ENCODE measurements at regions not wholly inside any gene's neighbourhood (a gene's known extent, or its start where the extent isn't known, plus 50 kb on each side); places are given as distances from the start of the nearest gene placed in this dataset.

GRCh38 chr5:123263859-123264258 is 159.3 kb downstream of the CEP120 start:
- TF ChIP-seq CTCF (IDR thresholded peaks at IDR 0.05): no peak
- no peak for TF ChIP-seq POLR2AphosphoS5 (IDR thresholded peaks at IDR 0.05; ENCODE audit: low read depth, low read length)
- no peak for TF ChIP-seq TCF7L2 (IDR thresholded peaks at IDR 0.05; ENCODE audit: low read depth, low read length)
- TF ChIP-seq REST (IDR thresholded peaks at IDR 0.05; ENCODE audit: insufficient read depth in 1 of 2, low read depth in 2 of 2, low read length in 1 of 2): no peak

Data from Panc1 (cell line).